ENCODE measurements at regions not wholly inside any gene's neighbourhood (a gene's known extent, or its start where the extent isn't known, plus 50 kb on each side); places are given as distances from the start of the nearest gene placed in this dataset.

DNA sequence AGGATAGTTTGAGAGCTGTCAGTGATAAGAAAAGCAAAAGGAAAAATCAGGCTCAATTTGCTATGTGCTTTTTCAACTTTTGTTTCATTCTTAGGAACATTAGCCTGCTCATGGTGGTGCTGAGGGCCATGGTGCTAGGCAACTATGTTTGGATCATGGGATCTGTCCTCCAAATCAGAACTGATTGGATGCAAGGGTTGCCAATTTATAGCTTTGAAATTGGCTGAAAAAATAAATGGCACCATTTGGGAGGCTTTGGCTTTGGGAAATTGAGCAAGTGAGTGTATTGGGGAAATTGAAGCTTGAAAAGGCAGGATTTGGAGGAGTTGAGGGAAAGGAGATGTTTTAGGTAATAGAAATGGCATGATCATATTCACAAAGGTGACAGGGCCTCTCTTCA, 103.8 kb downstream of the CYP26A1 start:
- DNase-seq (ENCODE audit: low read depth) (no peak), FAIRE-seq (no peak)
- Mint-ChIP-seq H3K4me3 (ENCODE audit: unreplicated experiment) (no peak overlapping the region), H3K9me3 (ENCODE audit: unreplicated experiment) (no peaks in the 10 kb centered on the region), H3K27me3 (ENCODE audit: low read depth, unreplicated experiment) (peaks cover 23% of the 10 kb centered on the region), H3K36me3 (ENCODE audit: low read depth, unreplicated experiment) (no peaks in the 10 kb centered on the region), H3K4me1 (ENCODE audit: low read depth, unreplicated experiment) (peaks cover 6% of the 10 kb centered on the region), H3K27ac (ENCODE audit: unreplicated experiment) (no peak overlapping the region)
- Histone ChIP-seq H3K4me1 (ENCODE audit: insufficient read depth, low read length) (no peaks in the 10 kb centered on the region), H3K4me3 (ENCODE audit: insufficient read depth, low read depth, low read length) (no peak overlapping the region), H4K20me1 (ENCODE audit: insufficient read depth, low read length) (no peaks in the 10 kb centered on the region), H3K79me2 (ENCODE audit: insufficient read depth, low read length) (no peaks in the 10 kb centered on the region), H3K9ac (ENCODE audit: low read length) (no peak overlapping the region), H3K36me3 (ENCODE audit: insufficient read depth, low read length) (no peaks in the 10 kb centered on the region), H2AFZ (ENCODE audit: low read depth, low read length) (no peak overlapping the region), H3K9me3 (ENCODE audit: insufficient read depth, low read depth, low read length) (no peaks in the 10 kb centered on the region), H3K27me3 (ENCODE audit: insufficient read depth, low read length) (peaks cover 5% of the 10 kb centered on the region), H3K4me2 (ENCODE audit: low read length) (no peak overlapping the region), H3K27ac (ENCODE audit: low read depth, low read length) (no peak overlapping the region)
- no peak for TF ChIP-seq EZH2 (IDR thresholded peaks at IDR 0.05; ENCODE audit: insufficient read depth, low read length)
- TF ChIP-seq, protein P1, sequence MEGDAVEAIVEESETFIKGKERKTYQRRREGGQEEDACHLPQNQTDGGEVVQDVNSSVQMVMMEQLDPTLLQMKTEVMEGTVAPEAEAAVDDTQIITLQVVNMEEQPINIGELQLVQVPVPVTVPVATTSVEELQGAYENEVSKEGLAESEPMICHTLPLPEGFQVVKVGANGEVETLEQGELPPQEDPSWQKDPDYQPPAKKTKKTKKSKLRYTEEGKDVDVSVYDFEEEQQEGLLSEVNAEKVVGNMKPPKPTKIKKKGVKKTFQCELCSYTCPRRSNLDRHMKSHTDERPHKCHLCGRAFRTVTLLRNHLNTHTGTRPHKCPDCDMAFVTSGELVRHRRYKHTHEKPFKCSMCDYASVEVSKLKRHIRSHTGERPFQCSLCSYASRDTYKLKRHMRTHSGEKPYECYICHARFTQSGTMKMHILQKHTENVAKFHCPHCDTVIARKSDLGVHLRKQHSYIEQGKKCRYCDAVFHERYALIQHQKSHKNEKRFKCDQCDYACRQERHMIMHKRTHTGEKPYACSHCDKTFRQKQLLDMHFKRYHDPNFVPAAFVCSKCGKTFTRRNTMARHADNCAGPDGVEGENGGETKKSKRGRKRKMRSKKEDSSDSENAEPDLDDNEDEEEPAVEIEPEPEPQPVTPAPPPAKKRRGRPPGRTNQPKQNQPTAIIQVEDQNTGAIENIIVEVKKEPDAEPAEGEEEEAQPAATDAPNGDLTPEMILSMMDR (IDR thresholded peaks at IDR 0.05; ENCODE audit: insufficient read depth, low read depth, low read length), result no peak

DNA sequence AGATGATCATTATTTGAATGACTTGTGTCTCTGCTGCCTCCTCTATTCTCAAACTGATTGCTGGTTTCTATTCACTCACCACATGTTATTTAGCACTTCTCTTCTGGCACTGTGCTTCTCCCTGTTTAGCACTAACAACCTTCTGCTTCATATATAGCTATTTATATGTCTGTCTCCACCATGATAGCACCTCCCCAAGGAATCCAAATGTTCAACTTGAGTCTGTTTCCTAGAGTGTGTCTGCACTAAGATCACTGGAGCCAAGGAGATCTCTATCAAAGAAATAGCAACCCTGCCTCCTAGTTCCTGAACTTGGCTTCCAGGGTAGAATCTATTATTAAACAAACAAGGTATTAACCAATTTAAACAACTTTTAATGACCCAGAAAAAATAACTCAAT, 104.5 kb downstream of the CYP26A1 start:
- H3K36me3 Mint-ChIP-seq (ENCODE audit: low read depth, unreplicated experiment), result no peaks in the 10 kb centered on the region
- DNase-seq (ENCODE audit: low read depth), result no peak
- Histone ChIP-seq H3K27me3 (ENCODE audit: insufficient read depth, low read length) (peaks cover 5% of the 10 kb centered on the region), H4K20me1 (ENCODE audit: insufficient read depth, low read length) (no peaks in the 10 kb centered on the region), H3K27ac (ENCODE audit: low read depth, low read length) (no peak overlapping the region), H2AFZ (ENCODE audit: low read depth, low read length) (no peak overlapping the region), H3K4me1 (ENCODE audit: insufficient read depth, low read length) (no peaks in the 10 kb centered on the region), H3K9me3 (ENCODE audit: insufficient read depth, low read depth, low read length) (no peaks in the 10 kb centered on the region), H3K9ac (ENCODE audit: low read length) (no peak overlapping the region), H3K79me2 (ENCODE audit: insufficient read depth, low read length) (no peaks in the 10 kb centered on the region), H3K4me3 (ENCODE audit: insufficient read depth, low read depth, low read length) (no peak overlapping the region), H3K4me2 (ENCODE audit: low read length) (no peak overlapping the region), H3K36me3 (ENCODE audit: insufficient read depth, low read length) (no peaks in the 10 kb centered on the region)
- no peaks in the 10 kb centered on the region for H3K9me3 Mint-ChIP-seq (ENCODE audit: unreplicated experiment)
- FAIRE-seq, result no peak
- no peak overlapping the region for H3K27ac Mint-ChIP-seq (ENCODE audit: unreplicated experiment)
- no peak overlapping the region for H3K4me3 Mint-ChIP-seq (ENCODE audit: unreplicated experiment)
- peaks cover 23% of the 10 kb centered on the region for H3K27me3 Mint-ChIP-seq (ENCODE audit: low read depth, unreplicated experiment)
- peaks cover 6% of the 10 kb centered on the region for H3K4me1 Mint-ChIP-seq (ENCODE audit: low read depth, unreplicated experiment)
- TF ChIP-seq, protein P1 (IDR thresholded peaks at IDR 0.05; ENCODE audit: insufficient read depth, low read depth, low read length), result no peak
- TF ChIP-seq EZH2 (IDR thresholded peaks at IDR 0.05; ENCODE audit: insufficient read depth, low read length), result no peak

DNA sequence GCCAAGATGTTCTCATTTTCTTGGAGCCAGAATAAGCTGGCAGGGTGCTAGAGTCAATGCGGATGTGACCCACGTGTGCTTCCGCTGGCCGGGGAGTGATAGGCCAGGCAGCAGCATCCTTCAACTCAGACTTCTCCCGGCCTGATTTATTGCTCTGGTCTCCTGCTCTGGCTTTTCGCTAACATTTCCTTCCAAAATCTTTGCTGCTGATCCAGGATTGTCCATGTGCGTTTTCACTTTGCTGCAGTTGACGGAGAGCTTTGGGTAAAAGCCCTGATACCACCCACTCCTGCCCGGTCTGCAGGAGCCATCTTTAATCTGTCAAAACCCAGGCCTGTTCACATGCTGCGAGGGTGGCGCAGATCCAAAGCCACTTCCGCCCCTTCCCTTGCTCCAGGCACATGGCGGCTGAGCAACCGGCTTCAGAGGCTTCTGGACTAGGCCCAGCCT, 106.8 kb downstream of the CYP26A1 start:
- Histone ChIP-seq H3K27ac (ENCODE audit: low read depth, low read length) (no peak overlapping the region), H3K9ac (ENCODE audit: low read length) (no peak overlapping the region), H3K4me3 (ENCODE audit: insufficient read depth, low read depth, low read length) (no peak overlapping the region), H3K9me3 (ENCODE audit: insufficient read depth, low read depth, low read length) (no peaks in the 10 kb centered on the region), H4K20me1 (ENCODE audit: insufficient read depth, low read length) (no peaks in the 10 kb centered on the region), H3K27me3 (ENCODE audit: insufficient read depth, low read length) (no peaks in the 10 kb centered on the region), H3K79me2 (ENCODE audit: insufficient read depth, low read length) (no peaks in the 10 kb centered on the region), H3K4me2 (ENCODE audit: low read length) (no peak overlapping the region), H3K36me3 (ENCODE audit: insufficient read depth, low read length) (no peaks in the 10 kb centered on the region), H3K4me1 (ENCODE audit: insufficient read depth, low read length) (no peaks in the 10 kb centered on the region), H2AFZ (ENCODE audit: low read depth, low read length) (no peak overlapping the region)
- H3K36me3 Mint-ChIP-seq (ENCODE audit: low read depth, unreplicated experiment), result no peaks in the 10 kb centered on the region
- H3K9me3 Mint-ChIP-seq (ENCODE audit: unreplicated experiment), result peaks cover 3% of the 10 kb centered on the region
- DNase-seq (ENCODE audit: low read depth), result peak; percentile 22
- H3K4me1 Mint-ChIP-seq (ENCODE audit: low read depth, unreplicated experiment), result peaks cover 6% of the 10 kb centered on the region
- TF ChIP-seq, protein P1 (IDR thresholded peaks at IDR 0.05; ENCODE audit: insufficient read depth, low read depth, low read length), result no peak
- TF ChIP-seq EZH2 (IDR thresholded peaks at IDR 0.05; ENCODE audit: insufficient read depth, low read length), result no peak
- no peak overlapping the region for H3K4me3 Mint-ChIP-seq (ENCODE audit: unreplicated experiment)
- FAIRE-seq, result no peak
- H3K27ac Mint-ChIP-seq (ENCODE audit: unreplicated experiment), result peak overlapping the region; percentile 31
- peaks cover 12% of the 10 kb centered on the region for H3K27me3 Mint-ChIP-seq (ENCODE audit: low read depth, unreplicated experiment)

Measured in astrocyte (in vitro differentiated cells and primary cell).